Caco-2 (cell line): ENCODE measurements at regions not wholly inside any gene's neighbourhood (a gene's known extent, or its start where the extent isn't known, plus 50 kb on each side); places are given as distances from the start of the nearest gene placed in this dataset.

Source experiments
- BruUV-seq: library from RNA; stranded (reverse); fragments of 400-500 nt; replicated peaks from 2 replicates; lab custom pipeline; 2021; lab: Mats Ljungman, UMichigan
- CTCF ChIA-PET: fragments of 300-600 bp; sonication (Branson Sonifier 250); formaldehyde crosslinking; loops from one replicate; lab custom pipeline; 2022; ENCODE audit warnings: antibody characterized with exemption; lab: Charles Lee
- POLR2A ChIA-PET: fragments of 300-600 bp; sonication (Branson Sonifier 250); formaldehyde crosslinking; loops from one replicate; lab custom pipeline; 2022; ENCODE audit warnings: antibody characterized with exemption; lab: Charles Lee
- DNase-seq, 2 experiments: peaks; one replicate each; pipeline versions ENCODE4 v3.0.0 to v3.0.0-alpha.2; 2020 to 2022
- H3K27me3 ChIP-seq: replicated peaks from 2 replicates; pipeline ENCODE4 v1.6.0; 2011; ENCODE audit warnings: low read length; ENCODE audit not compliant: control insufficient read depth, insufficient read depth
- H3K36me3 ChIP-seq: 2 replicates; pipeline ENCODE4 v1.5.1; 2011; ENCODE audit warnings: low read length; ENCODE audit not compliant: control insufficient read depth, insufficient read depth
- H3K4me1 ChIP-seq: fragments of 250-450 bp; sonication (Bioruptor Pico); 2 replicates; pipeline ENCODE4 v1.5.1; 2020; ENCODE audit warnings: mild to moderate bottlenecking
- H3K4me3 ChIP-seq: 2 replicates; pipeline ENCODE4 v1.5.1; 2011; ENCODE audit warnings: low read depth, mild to moderate bottlenecking, control low read depth, low read length
- H3K9me3 ChIP-seq: fragments of 250-450 bp; sonication (Bioruptor Pico); 2 replicates; pipeline ENCODE4 v1.5.1; 2020; ENCODE audit warnings: mild to moderate bottlenecking, moderate library complexity
- H3K27ac Mint-ChIP-seq: one replicate; pipeline ENCODE4 v1.8.0; 2022; ENCODE audit warnings: mixed read lengths; ENCODE audit not compliant: unreplicated experiment
- H3K27me3 Mint-ChIP-seq: one replicate; pipeline ENCODE4 v1.8.0; 2022; ENCODE audit warnings: mixed read lengths; ENCODE audit not compliant: insufficient read depth, unreplicated experiment
- H3K36me3 Mint-ChIP-seq: one replicate; pipeline ENCODE4 v1.8.0; 2022; ENCODE audit warnings: mild to moderate bottlenecking, mixed read lengths; ENCODE audit not compliant: insufficient read depth, unreplicated experiment
- H3K4me1 Mint-ChIP-seq: one replicate; pipeline ENCODE4 v1.8.0; 2022; ENCODE audit warnings: low read depth, mixed read lengths; ENCODE audit not compliant: unreplicated experiment
- H3K4me3 Mint-ChIP-seq: one replicate; pipeline ENCODE4 v1.8.0; 2022; ENCODE audit warnings: mild to moderate bottlenecking, moderate library complexity, mixed read lengths; ENCODE audit not compliant: unreplicated experiment
- H3K9me3 Mint-ChIP-seq: one replicate; pipeline ENCODE4 v1.8.0; 2022; ENCODE audit warnings: mixed read lengths; ENCODE audit not compliant: unreplicated experiment
- intact Hi-C: fragments of 100-400 bp; cut with micrococcal nuclease; formaldehyde crosslinking; loops from one replicate; pipeline ENCODE4 v1.10.0; 2022; ENCODE audit not compliant: unreplicated experiment
- TF ChIP-seq, protein P1 (sequence below), 2 experiments: fragments of 200-600 bp in 1 of 2; IDR thresholded peaks; 1 replicate in 1 of 2; 2 replicates in 1 of 2; pipeline versions ENCODE4 v1.5.1 to v1.8.0; 2011 to 2022; ENCODE audit warnings: antibody characterized with exemption in 1 of 2, control low read depth in 1 of 2, inconsistent platforms in 1 of 2, low read depth in 1 of 2, low read length in 1 of 2, mild to moderate bottlenecking in 1 of 2, moderate library complexity in 1 of 2; ENCODE audit not compliant: insufficient read depth in 1 of 2, severe bottlenecking in 1 of 2, unreplicated experiment in 1 of 2

DNA sequence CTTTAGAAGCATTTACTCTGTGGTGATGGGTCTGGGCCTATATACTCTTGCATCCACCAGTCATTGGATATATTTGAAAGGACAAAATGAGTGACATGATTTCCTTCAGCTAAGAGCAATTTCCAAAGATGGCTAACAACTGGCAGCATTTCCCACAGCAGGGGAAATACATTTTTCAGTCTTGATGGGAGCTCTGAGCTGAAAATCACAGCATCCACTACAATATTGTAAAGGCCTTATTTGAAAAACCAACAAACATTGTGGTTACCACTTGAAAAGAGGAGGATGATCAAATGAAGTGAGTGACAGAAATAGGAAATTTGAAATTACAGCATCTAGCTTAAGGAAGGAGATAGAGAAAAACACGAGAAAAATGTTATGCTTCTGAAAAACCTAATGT lies 705.0 kb upstream of the EPHA7 start:
- no peaks in the 10 kb centered on the region for H3K27me3 ChIP-seq
- no peak for DNase-seq
- no peaks in the 10 kb centered on the region for H3K9me3 ChIP-seq
- H3K4me1 Mint-ChIP-seq = no peaks in the 10 kb centered on the region
- POLR2A ChIA-PET = no interaction called here
- intact Hi-C loops = no loop called here
- no peaks in the 10 kb centered on the region for H3K27me3 Mint-ChIP-seq
- H3K36me3 Mint-ChIP-seq = no peaks in the 10 kb centered on the region
- TF ChIP-seq, protein P1, sequence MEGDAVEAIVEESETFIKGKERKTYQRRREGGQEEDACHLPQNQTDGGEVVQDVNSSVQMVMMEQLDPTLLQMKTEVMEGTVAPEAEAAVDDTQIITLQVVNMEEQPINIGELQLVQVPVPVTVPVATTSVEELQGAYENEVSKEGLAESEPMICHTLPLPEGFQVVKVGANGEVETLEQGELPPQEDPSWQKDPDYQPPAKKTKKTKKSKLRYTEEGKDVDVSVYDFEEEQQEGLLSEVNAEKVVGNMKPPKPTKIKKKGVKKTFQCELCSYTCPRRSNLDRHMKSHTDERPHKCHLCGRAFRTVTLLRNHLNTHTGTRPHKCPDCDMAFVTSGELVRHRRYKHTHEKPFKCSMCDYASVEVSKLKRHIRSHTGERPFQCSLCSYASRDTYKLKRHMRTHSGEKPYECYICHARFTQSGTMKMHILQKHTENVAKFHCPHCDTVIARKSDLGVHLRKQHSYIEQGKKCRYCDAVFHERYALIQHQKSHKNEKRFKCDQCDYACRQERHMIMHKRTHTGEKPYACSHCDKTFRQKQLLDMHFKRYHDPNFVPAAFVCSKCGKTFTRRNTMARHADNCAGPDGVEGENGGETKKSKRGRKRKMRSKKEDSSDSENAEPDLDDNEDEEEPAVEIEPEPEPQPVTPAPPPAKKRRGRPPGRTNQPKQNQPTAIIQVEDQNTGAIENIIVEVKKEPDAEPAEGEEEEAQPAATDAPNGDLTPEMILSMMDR (IDR thresholded peaks at IDR 0.05; ENCODE audit: insufficient read depth in 1 of 2, low read depth in 1 of 2, low read length in 1 of 2, severe bottlenecking in 1 of 2, unreplicated experiment in 1 of 2) = no peak
- no peaks in the 10 kb centered on the region for H3K9me3 Mint-ChIP-seq
- H3K27ac Mint-ChIP-seq = no peak overlapping the region
- BruUV-seq = no TSS peak
- CTCF ChIA-PET = no interaction called here
- no peak overlapping the region for H3K4me3 Mint-ChIP-seq
- no peaks in the 10 kb centered on the region for H3K36me3 ChIP-seq
- no peaks in the 10 kb centered on the region for H3K4me1 ChIP-seq
- no peak overlapping the region for H3K4me3 ChIP-seq

GRCh38 chr6:94121094-94121493 lies 701.7 kb upstream of the EPHA7 start:
- Mint-ChIP-seq H3K4me1 (no peaks in the 10 kb centered on the region), H3K36me3 (no peaks in the 10 kb centered on the region), H3K9me3 (no peaks in the 10 kb centered on the region), H3K4me3 (no peak overlapping the region), H3K27me3 (no peaks in the 10 kb centered on the region), H3K27ac (no peak overlapping the region)
- Histone ChIP-seq H3K4me3 (no peak overlapping the region), H3K4me1 (no peaks in the 10 kb centered on the region), H3K27me3 (no peaks in the 10 kb centered on the region), H3K9me3 (no peaks in the 10 kb centered on the region), H3K36me3 (no peaks in the 10 kb centered on the region)
- ChIA-PET POLR2A (no interaction called here), CTCF (no interaction called here)
- TF ChIP-seq, protein P1 (IDR thresholded peaks at IDR 0.05; ENCODE audit: insufficient read depth in 1 of 2, low read depth in 1 of 2, low read length in 1 of 2, severe bottlenecking in 1 of 2, unreplicated experiment in 1 of 2) = no peak
- no TSS peak for BruUV-seq
- no peak for DNase-seq
- intact Hi-C loops = no loop called here

DNA sequence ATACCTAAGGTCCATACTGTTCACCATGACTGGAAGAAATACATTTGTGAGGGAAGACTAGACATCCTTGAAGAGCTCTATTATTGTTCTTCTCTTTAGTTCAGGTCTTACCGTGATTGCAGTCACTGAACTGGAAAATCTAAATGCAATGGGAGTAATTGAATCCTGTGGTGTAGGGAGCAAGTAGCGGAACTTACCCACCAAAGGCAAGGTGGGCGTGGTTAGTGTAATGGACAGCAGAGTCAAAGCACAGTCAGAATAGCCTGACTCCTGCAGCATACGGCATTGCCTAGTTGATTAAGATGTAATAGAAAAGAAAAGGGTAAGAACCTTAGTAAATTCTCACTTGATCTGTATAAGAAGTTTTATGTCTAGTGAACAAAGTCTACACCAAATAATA lies 679.7 kb upstream of the EPHA7 start:
- ChIA-PET POLR2A (no interaction called here), CTCF (no interaction called here)
- no peaks in the 10 kb centered on the region for H3K9me3 ChIP-seq
- H3K27me3 Mint-ChIP-seq = peaks cover 4% of the 10 kb centered on the region
- no peaks in the 10 kb centered on the region for H3K4me1 Mint-ChIP-seq
- DNase-seq = no peak
- H3K27ac Mint-ChIP-seq = no peak overlapping the region
- no peaks in the 10 kb centered on the region for H3K36me3 ChIP-seq
- BruUV-seq = no TSS peak
- no peaks in the 10 kb centered on the region for H3K4me1 ChIP-seq
- no peaks in the 10 kb centered on the region for H3K9me3 Mint-ChIP-seq
- H3K4me3 ChIP-seq = no peak overlapping the region
- intact Hi-C loops = no loop called here
- TF ChIP-seq, protein P1 (IDR thresholded peaks at IDR 0.05; ENCODE audit: insufficient read depth in 1 of 2, low read depth in 1 of 2, low read length in 1 of 2, severe bottlenecking in 1 of 2, unreplicated experiment in 1 of 2) = no peak
- H3K4me3 Mint-ChIP-seq = no peak overlapping the region
- no peaks in the 10 kb centered on the region for H3K36me3 Mint-ChIP-seq
- no peaks in the 10 kb centered on the region for H3K27me3 ChIP-seq
